Activated CD4-positive, alpha-beta T cell treated with anti-CD3 and anti-CD28 coated beads, Interleukin-2, amount 10 ng/mL, durations not matched to agents 24 days and 14 days (primary cell): ENCODE measurements at regions not wholly inside any gene's neighbourhood (a gene's known extent, or its start where the extent isn't known, plus 50 kb on each side); places are given as distances from the start of the nearest gene placed in this dataset.
"Not testable (repeated sequence)": the region's sequence is repeated elsewhere in the genome, so short reads cannot be mapped to it uniquely, and the experiment has no call there.

ENCODE experiments used
- DNase-seq: peaks from one replicate; pipeline ENCODE4 v3.0.0; 2022
- H3K27ac Mint-ChIP-seq: one replicate; pipeline ENCODE4 v1.8.0; 2022; ENCODE audit warnings: mild to moderate bottlenecking, mixed read lengths
- H3K27me3 Mint-ChIP-seq: one replicate; pipeline ENCODE4 v1.8.0; 2022; ENCODE audit warnings: mixed read lengths
- H3K36me3 Mint-ChIP-seq: one replicate; pipeline ENCODE4 v1.8.0; 2022; ENCODE audit warnings: low read depth, mild to moderate bottlenecking, mixed read lengths
- H3K4me1 Mint-ChIP-seq: one replicate; pipeline ENCODE4 v1.8.0; 2021; ENCODE audit warnings: mixed read lengths
- H3K4me3 Mint-ChIP-seq: one replicate; pipeline ENCODE4 v1.8.0; 2022; ENCODE audit warnings: mild to moderate bottlenecking, moderate library complexity, mixed read lengths
- H3K9me3 Mint-ChIP-seq: one replicate; pipeline ENCODE4 v1.8.0; 2021; ENCODE audit warnings: mixed read lengths
- intact Hi-C: fragments of 100-400 bp; cut with micrococcal nuclease; formaldehyde crosslinking; loops from one replicate; pipeline ENCODE4 v1.15.1; 2023

GRCh38 chr6:126641641-126642040 is 301.7 kb downstream of the CENPW start:
- H3K4me1 Mint-ChIP-seq: no peaks in the 10 kb centered on the region
- no peak overlapping the region for H3K27ac Mint-ChIP-seq
- no peaks in the 10 kb centered on the region for H3K9me3 Mint-ChIP-seq
- intact Hi-C loops: no loop called here
- H3K4me3 Mint-ChIP-seq: no peak overlapping the region
- no peaks in the 10 kb centered on the region for H3K27me3 Mint-ChIP-seq
- no peaks in the 10 kb centered on the region for H3K36me3 Mint-ChIP-seq
- DNase-seq: no peak

- H3K27me3 Mint-ChIP-seq: no peaks in the 10 kb centered on the region
- intact Hi-C loops: no loop called here
- no peak for DNase-seq
Measured at GRCh38 chr6:126643352-126643751, 303.4 kb downstream of the CENPW start.

GRCh38 chr6:126650931-126651330 is 311.0 kb downstream of the CENPW start:
- no peaks in the 10 kb centered on the region for H3K4me1 Mint-ChIP-seq
- no peak for DNase-seq
- no peaks in the 10 kb centered on the region for H3K36me3 Mint-ChIP-seq
- intact Hi-C loops: loop anchor here (10.0 kb wide), 1 partner anchor 656 kb away; no protein-coding TSS in a partner anchor
- H3K9me3 Mint-ChIP-seq: no peaks in the 10 kb centered on the region
- H3K27me3 Mint-ChIP-seq: no peaks in the 10 kb centered on the region
- H3K27ac Mint-ChIP-seq: no peak overlapping the region
- no peak overlapping the region for H3K4me3 Mint-ChIP-seq

More at GRCh38 chr6:126643352-126643751, 303.4 kb downstream of the CENPW start:
- no peak overlapping the region for H3K27ac Mint-ChIP-seq
- no peaks in the 10 kb centered on the region for H3K9me3 Mint-ChIP-seq
- no peak overlapping the region for H3K4me3 Mint-ChIP-seq
- no peaks in the 10 kb centered on the region for H3K36me3 Mint-ChIP-seq
- H3K4me1 Mint-ChIP-seq: no peaks in the 10 kb centered on the region

GRCh38 chr6:126657561-126658175 is 317.8 kb downstream of the CENPW start:
- H3K9me3 Mint-ChIP-seq: no peaks in the 10 kb centered on the region
- no peaks in the 10 kb centered on the region for H3K27me3 Mint-ChIP-seq
- H3K4me3 Mint-ChIP-seq: no peak overlapping the region
- intact Hi-C loops: loop anchor here (10.0 kb wide), 1 partner anchor 663 kb away; no protein-coding TSS in a partner anchor
- H3K36me3 Mint-ChIP-seq: no peaks in the 10 kb centered on the region
- no peak overlapping the region for H3K27ac Mint-ChIP-seq
- DNase-seq: no peak
- no peaks in the 10 kb centered on the region for H3K4me1 Mint-ChIP-seq

- Mint-ChIP-seq H3K9me3 (no peaks in the 10 kb centered on the region), H3K36me3 (no peaks in the 10 kb centered on the region), H3K4me3 (no peak overlapping the region), H3K4me1 (no peaks in the 10 kb centered on the region), H3K27me3 (no peaks in the 10 kb centered on the region), H3K27ac (no peak overlapping the region)
- intact Hi-C loops: no loop called here
- DNase-seq: no peak
Measured at GRCh38 chr6:126660376-126660775, 320.5 kb downstream of the CENPW start.

- Mint-ChIP-seq H3K4me1 (no peaks in the 10 kb centered on the region), H3K4me3 (no peak overlapping the region), H3K9me3 (no peaks in the 10 kb centered on the region), H3K27me3 (no peaks in the 10 kb centered on the region), H3K36me3 (no peaks in the 10 kb centered on the region), H3K27ac (no peak overlapping the region)
- no peak for DNase-seq
- intact Hi-C loops: no loop called here
Measured at GRCh38 chr6:126661646-126662045, 321.7 kb downstream of the CENPW start.

GRCh38 chr6:126662966-126663365 is 323.1 kb downstream of the CENPW start:
- H3K27me3 Mint-ChIP-seq: no peaks in the 10 kb centered on the region
- H3K36me3 Mint-ChIP-seq: no peaks in the 10 kb centered on the region
- intact Hi-C loops: no loop called here

GRCh38 chr6:126664271-126664670 is 324.4 kb downstream of the CENPW start:
- intact Hi-C loops: no loop called here
- Mint-ChIP-seq H3K27ac (no peak overlapping the region), H3K4me3 (no peak overlapping the region), H3K27me3 (no peaks in the 10 kb centered on the region), H3K36me3 (no peaks in the 10 kb centered on the region), H3K9me3 (no peaks in the 10 kb centered on the region), H3K4me1 (no peaks in the 10 kb centered on the region)
- DNase-seq: no peak

More at GRCh38 chr6:126662966-126663365, 323.1 kb downstream of the CENPW start:
- H3K4me3 Mint-ChIP-seq: no peak overlapping the region
- no peaks in the 10 kb centered on the region for H3K4me1 Mint-ChIP-seq
- no peak overlapping the region for H3K27ac Mint-ChIP-seq
- no peak for DNase-seq
- no peaks in the 10 kb centered on the region for H3K9me3 Mint-ChIP-seq

- Mint-ChIP-seq H3K27ac (no peak overlapping the region), H3K4me1 (no peaks in the 10 kb centered on the region), H3K27me3 (no peaks in the 10 kb centered on the region), H3K36me3 (no peaks in the 10 kb centered on the region), H3K9me3 (no peaks in the 10 kb centered on the region), H3K4me3 (no peak overlapping the region)
- DNase-seq: no peak
- intact Hi-C loops: no loop called here
Measured at GRCh38 chr6:126665551-126665950, 325.6 kb downstream of the CENPW start.

GRCh38 chr6:126667071-126667470 is 327.2 kb downstream of the CENPW start:
- no peaks in the 10 kb centered on the region for H3K27me3 Mint-ChIP-seq
- intact Hi-C loops: no loop called here
- no peaks in the 10 kb centered on the region for H3K4me1 Mint-ChIP-seq
- no peak for DNase-seq
- H3K4me3 Mint-ChIP-seq: no peak overlapping the region
- H3K9me3 Mint-ChIP-seq: no peaks in the 10 kb centered on the region
- H3K36me3 Mint-ChIP-seq: no peaks in the 10 kb centered on the region
- H3K27ac Mint-ChIP-seq: no peak overlapping the region

GRCh38 chr6:126667728-126668127 is 327.8 kb downstream of the CENPW start:
- intact Hi-C loops: no loop called here
- H3K4me3 Mint-ChIP-seq: no peak overlapping the region
- H3K27ac Mint-ChIP-seq: no peak overlapping the region
- H3K27me3 Mint-ChIP-seq: no peaks in the 10 kb centered on the region
- no peaks in the 10 kb centered on the region for H3K9me3 Mint-ChIP-seq
- H3K4me1 Mint-ChIP-seq: no peaks in the 10 kb centered on the region
- no peaks in the 10 kb centered on the region for H3K36me3 Mint-ChIP-seq
- no peak for DNase-seq

GRCh38 chr6:126672649-126673048 is 332.7 kb downstream of the CENPW start:
- H3K27ac Mint-ChIP-seq: no peak overlapping the region
- H3K4me1 Mint-ChIP-seq: no peaks in the 10 kb centered on the region
- no peaks in the 10 kb centered on the region for H3K36me3 Mint-ChIP-seq
- DNase-seq: no peak
- no peak overlapping the region for H3K4me3 Mint-ChIP-seq
- intact Hi-C loops: no loop called here
- H3K9me3 Mint-ChIP-seq: no peaks in the 10 kb centered on the region
- H3K27me3 Mint-ChIP-seq: no peaks in the 10 kb centered on the region

- H3K4me1 Mint-ChIP-seq, H3K9me3 Mint-ChIP-seq, H3K27me3 Mint-ChIP-seq, H3K27ac Mint-ChIP-seq, H3K4me3 Mint-ChIP-seq, intact Hi-C loops, DNase-seq, H3K36me3 Mint-ChIP-seq: not testable (repeated sequence)
Measured at GRCh38 chr6:126673749-126674148, 333.8 kb downstream of the CENPW start.

GRCh38 chr6:126682440-126682839 is 342.5 kb downstream of the CENPW start:
- H3K36me3 Mint-ChIP-seq: no peaks in the 10 kb centered on the region
- H3K4me1 Mint-ChIP-seq: no peaks in the 10 kb centered on the region
- no peaks in the 10 kb centered on the region for H3K27me3 Mint-ChIP-seq
- intact Hi-C loops: no loop called here
- H3K9me3 Mint-ChIP-seq: peaks cover 3% of the 10 kb centered on the region
- H3K27ac Mint-ChIP-seq: no peak overlapping the region
- no peak overlapping the region for H3K4me3 Mint-ChIP-seq
- DNase-seq: no peak

- Mint-ChIP-seq H3K4me1 (no peaks in the 10 kb centered on the region), H3K27ac (no peak overlapping the region), H3K36me3 (no peaks in the 10 kb centered on the region), H3K27me3 (no peaks in the 10 kb centered on the region), H3K9me3 (no peaks in the 10 kb centered on the region), H3K4me3 (no peak overlapping the region)
- no peak for DNase-seq
- intact Hi-C loops: no loop called here
Measured at GRCh38 chr6:126685182-126685581, 345.3 kb downstream of the CENPW start.
